Brain microvascular endothelial cell (primary cell): ENCODE measurements at regions not wholly inside any gene's neighbourhood (a gene's known extent, or its start where the extent isn't known, plus 50 kb on each side); places are given as distances from the start of the nearest gene placed in this dataset.
"Not testable (repeated sequence)": the region's sequence is repeated elsewhere in the genome, so short reads cannot be mapped to it uniquely, and the experiment has no call there.

Experiments used
- DNase-seq: peaks from one replicate; pipeline ENCODE4 v3.0.0-alpha.2; 2020
- H3K27ac ChIP-seq: fragments of 250-450 bp; sonication (Bioruptor Pico); 2 replicates; pipeline ENCODE4 v1.5.1; 2020; ENCODE audit warnings: mild to moderate bottlenecking, moderate library complexity
- H3K27me3 ChIP-seq: fragments of 250-450 bp; sonication (Bioruptor Pico); replicated peaks from 2 replicates; pipeline ENCODE4 v1.5.1; 2020; ENCODE audit warnings: mild to moderate bottlenecking
- H3K36me3 ChIP-seq: fragments of 250-450 bp; sonication (Bioruptor Pico); replicated peaks from 2 replicates; pipeline ENCODE4 v1.5.1; 2020; ENCODE audit warnings: mild to moderate bottlenecking
- H3K4me3 ChIP-seq: 2 replicates; pipeline ENCODE4 v1.5.1; 2011; ENCODE audit warnings: low read depth, mild to moderate bottlenecking, control low read depth, low read length, moderate library complexity
- CTCF ChIP-seq: IDR thresholded peaks from 2 replicates; pipeline ENCODE4 v1.5.1; 2011; ENCODE audit warnings: low read depth, mild to moderate bottlenecking, moderate library complexity, low read length, control low read depth, inconsistent platforms; ENCODE audit errors: missing control alignments
- in situ Hi-C: cut with HindIII; loops from 2 replicates; pipeline ENCODE4 v1.10.0; 2017; ENCODE audit warnings: low sequenced_read_pairs, low pct_ligation_motif_present

DNA sequence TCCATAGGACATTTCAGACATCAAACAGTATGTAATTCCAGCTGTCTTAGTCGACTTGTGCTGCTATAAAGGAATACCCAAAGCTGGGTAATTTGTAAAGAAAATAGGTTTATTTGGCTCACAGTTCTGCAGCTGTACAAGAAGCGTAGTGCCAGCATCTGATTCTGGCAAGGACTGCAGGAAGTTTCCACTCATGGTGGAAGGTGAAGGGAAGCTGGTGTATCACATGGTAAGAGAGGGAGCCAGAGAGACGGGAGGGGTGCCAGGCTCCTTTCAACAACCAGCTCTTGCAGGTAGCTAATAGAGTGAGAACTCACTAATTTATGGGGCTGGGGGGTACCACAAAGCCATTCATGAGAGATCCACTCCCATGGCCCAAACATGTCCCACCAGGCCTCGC is 253.0 kb upstream of the FGF13 start:
- no peak overlapping the region for H3K27ac ChIP-seq
- DNase-seq, result no peak
- H3K27me3 ChIP-seq, result no peaks in the 10 kb centered on the region
- in situ Hi-C loops, result no loop called here
- TF ChIP-seq CTCF, result no peak
- H3K4me3 ChIP-seq, result no peak overlapping the region
- H3K36me3 ChIP-seq, result no peaks in the 10 kb centered on the region

- H3K27ac ChIP-seq, H3K36me3 ChIP-seq, H3K27me3 ChIP-seq, H3K4me3 ChIP-seq, in situ Hi-C loops, DNase-seq: not testable (repeated sequence)
These were observed 250.9 kb upstream of the FGF13 start for GRCh38 chrX:138962419-138962818.

DNA sequence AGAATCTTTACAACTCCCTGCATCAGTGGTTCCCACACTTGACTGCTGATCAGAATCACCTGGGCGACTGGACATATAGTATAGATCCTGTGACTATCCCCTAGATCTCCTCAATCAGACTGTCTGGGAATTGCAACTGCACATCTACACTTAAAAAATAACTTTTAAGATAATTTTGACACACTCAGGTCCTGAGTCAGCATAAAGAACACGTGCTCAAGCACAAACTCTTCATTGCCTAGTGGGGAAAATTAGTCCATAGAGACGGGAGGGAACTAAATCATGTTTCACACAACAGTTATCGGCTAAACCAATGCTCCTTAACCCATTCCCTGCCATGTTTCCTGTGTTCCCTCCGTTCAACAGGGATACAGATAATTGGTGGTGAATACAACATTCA is 243.5 kb upstream of the FGF13 start:
- TF ChIP-seq CTCF, result no peak
- no peak for DNase-seq
- no peak overlapping the region for H3K27ac ChIP-seq
- in situ Hi-C loops, result no loop called here
- H3K27me3 ChIP-seq, result no peaks in the 10 kb centered on the region
- H3K36me3 ChIP-seq, result no peaks in the 10 kb centered on the region
- no peak overlapping the region for H3K4me3 ChIP-seq

DNA sequence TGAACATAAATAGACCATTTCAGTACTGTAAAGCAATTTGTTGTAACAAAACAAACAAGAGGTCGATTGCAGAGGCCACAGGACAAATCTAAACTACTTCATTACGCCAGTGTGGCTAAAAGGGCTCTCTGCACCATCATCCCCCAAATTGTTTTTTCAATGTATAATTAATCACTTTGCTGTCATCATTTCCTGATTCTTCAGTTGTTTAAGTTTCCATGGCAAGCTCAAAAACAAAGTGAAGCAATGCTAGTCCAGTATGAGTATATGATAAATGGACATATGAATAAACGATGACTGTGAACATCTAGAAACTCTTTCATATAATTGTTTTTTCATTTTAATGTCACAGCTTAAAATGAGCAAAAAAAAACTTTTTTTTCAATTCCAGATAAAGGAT is 235.4 kb upstream of the FGF13 start:
- no peak for DNase-seq
- no peaks in the 10 kb centered on the region for H3K27me3 ChIP-seq
- TF ChIP-seq CTCF, result no peak
- H3K36me3 ChIP-seq, result no peaks in the 10 kb centered on the region
- H3K4me3 ChIP-seq, result no peak overlapping the region
- in situ Hi-C loops, result no loop called here
- H3K27ac ChIP-seq, result no peak overlapping the region

DNA sequence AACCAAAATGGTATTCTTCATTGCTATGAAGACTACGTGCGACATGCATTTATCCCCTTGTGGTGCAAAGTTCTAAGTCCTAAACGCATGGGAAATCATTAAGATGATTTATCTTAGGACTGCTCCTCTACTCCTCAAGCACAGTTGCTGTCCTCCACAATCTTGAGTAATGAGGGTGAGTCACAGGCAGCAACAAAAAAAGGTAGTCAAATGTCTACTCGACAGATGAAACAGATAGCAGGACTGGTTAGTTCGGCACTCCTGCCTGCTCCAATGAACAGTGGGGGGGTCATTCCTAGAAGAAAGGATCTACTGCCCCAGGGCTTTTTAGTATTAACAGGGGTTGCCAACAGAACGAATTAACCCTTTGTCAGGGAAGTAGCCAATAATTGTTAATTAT is 233.7 kb upstream of the FGF13 start:
- H3K27me3 ChIP-seq, result no peaks in the 10 kb centered on the region
- no peak overlapping the region for H3K27ac ChIP-seq
- in situ Hi-C loops, result no loop called here
- no peak for TF ChIP-seq CTCF
- no peak for DNase-seq
- no peak overlapping the region for H3K4me3 ChIP-seq
- H3K36me3 ChIP-seq, result no peaks in the 10 kb centered on the region

DNA sequence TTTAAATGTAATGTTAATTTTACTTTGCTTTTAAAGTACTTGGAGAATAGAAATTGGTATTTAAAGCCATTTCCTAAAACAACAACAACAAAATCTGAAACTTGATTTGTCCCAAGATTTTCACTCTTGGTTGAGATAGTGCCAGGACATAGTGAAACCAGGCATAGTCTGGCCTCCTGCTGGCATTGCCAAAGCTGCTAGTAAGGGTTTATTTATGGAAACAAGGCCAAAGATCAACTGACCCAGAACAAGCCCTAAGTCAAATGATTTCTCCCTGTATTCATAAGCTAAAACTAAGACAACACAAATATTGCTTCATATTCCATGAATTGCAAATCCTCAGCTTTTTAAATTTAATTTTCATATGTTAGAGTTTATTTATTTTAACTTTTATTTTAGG is 227.5 kb upstream of the FGF13 start:
- in situ Hi-C loops, result no loop called here
- no peak for DNase-seq
- H3K36me3 ChIP-seq, result no peaks in the 10 kb centered on the region
- H3K27ac ChIP-seq, result no peak overlapping the region
- no peaks in the 10 kb centered on the region for H3K27me3 ChIP-seq
- no peak overlapping the region for H3K4me3 ChIP-seq
- TF ChIP-seq CTCF, result no peak

GRCh38 chrX:138938003-138938402 is 226.5 kb upstream of the FGF13 start:
- in situ Hi-C loops, result no loop called here
- no peak for TF ChIP-seq CTCF
- Histone ChIP-seq H3K27me3 (no peaks in the 10 kb centered on the region), H3K36me3 (no peaks in the 10 kb centered on the region), H3K27ac (no peak overlapping the region), H3K4me3 (no peak overlapping the region)
- no peak for DNase-seq
